PFSK-1 (cell line): ENCODE measurements at regions not wholly inside any gene's neighbourhood (a gene's known extent, or its start where the extent isn't known, plus 50 kb on each side); places are given as distances from the start of the nearest gene placed in this dataset.

Source experiments
- FOXP2 ChIP-seq: optimal IDR thresholded peaks from 2 replicates; pipeline ENCODE3; 2011; ENCODE audit warnings: borderline replicate concordance, control low read depth, inconsistent platforms; ENCODE audit not compliant: insufficient read depth; ENCODE audit errors: extremely low read length, extremely low read depth
- POLR2AphosphoS5 ChIP-seq: IDR thresholded peaks from 2 replicates; pipeline ENCODE4 v1.6.1; 2012; ENCODE audit warnings: low read depth, mild to moderate bottlenecking, control low read depth, low read length, moderate library complexity
- REST ChIP-seq, 2 experiments: IDR thresholded peaks; 2 replicates each; pipeline versions ENCODE4 v1.6.1 to v1.8.0; 2011 to 2012; ENCODE audit warnings: low read depth in 2 of 2, low read length in 2 of 2, control low read depth in 1 of 2, inconsistent platforms in 1 of 2, mild to moderate bottlenecking in 1 of 2, moderate library complexity in 1 of 2; ENCODE audit not compliant: insufficient read depth in 1 of 2
- SIN3A ChIP-seq: IDR thresholded peaks from 2 replicates; pipeline ENCODE4 v1.6.1; 2012; ENCODE audit warnings: mild to moderate bottlenecking, low read length, moderate library complexity, borderline replicate concordance; ENCODE audit not compliant: insufficient read depth
- TAF1 ChIP-seq: IDR thresholded peaks from 2 replicates; pipeline ENCODE4 v1.6.1; 2012; ENCODE audit warnings: low read length, control low read depth, borderline replicate concordance; ENCODE audit not compliant: insufficient read depth

- TF ChIP-seq SIN3A (no peak), POLR2AphosphoS5 (no peak), REST (IDR thresholded peaks at IDR 0.05; ENCODE audit: insufficient read depth in 1 of 2, low read depth in 2 of 2, low read length in 2 of 2) (no peak), TAF1 (no peak), FOXP2 (no peak)
These were observed 372.6 kb upstream of the LRRC7 start for GRCh38 chr1:69195136-69195535.

- no peak for TF ChIP-seq SIN3A
- no peak for TF ChIP-seq REST (IDR thresholded peaks at IDR 0.05; ENCODE audit: insufficient read depth in 1 of 2, low read depth in 2 of 2, low read length in 2 of 2)
- TF ChIP-seq POLR2AphosphoS5, result no peak
- TF ChIP-seq TAF1, result no peak
- TF ChIP-seq FOXP2, result no peak
These were observed 371.7 kb upstream of the LRRC7 start for GRCh38 chr1:69196071-69196470.

- no peak for TF ChIP-seq REST (IDR thresholded peaks at IDR 0.05; ENCODE audit: insufficient read depth in 1 of 2, low read depth in 2 of 2, low read length in 2 of 2)
- TF ChIP-seq SIN3A, result no peak
- TF ChIP-seq POLR2AphosphoS5, result no peak
- TF ChIP-seq FOXP2, result no peak
- no peak for TF ChIP-seq TAF1
These were observed 369.9 kb upstream of the LRRC7 start for GRCh38 chr1:69197816-69198215.

- TF ChIP-seq REST (IDR thresholded peaks at IDR 0.05; ENCODE audit: insufficient read depth in 1 of 2, low read depth in 2 of 2, low read length in 2 of 2), result no peak
These were observed 366.0 kb upstream of the LRRC7 start for GRCh38 chr1:69201716-69202115.

- no peak for TF ChIP-seq FOXP2
- TF ChIP-seq REST (IDR thresholded peaks at IDR 0.05; ENCODE audit: insufficient read depth in 1 of 2, low read depth in 2 of 2, low read length in 2 of 2), result no peak
- TF ChIP-seq SIN3A, result no peak
- TF ChIP-seq POLR2AphosphoS5, result no peak
- no peak for TF ChIP-seq TAF1
These were observed 364.6 kb upstream of the LRRC7 start for GRCh38 chr1:69203166-69203565.
